A673 (cell line): ENCODE measurements at regions not wholly inside any gene's neighbourhood (a gene's known extent, or its start where the extent isn't known, plus 50 kb on each side); places are given as distances from the start of the nearest gene placed in this dataset.

Experiments
- BruUV-seq: library from RNA; stranded (reverse); fragments of 400-500 nt; replicated peaks from 2 replicates; lab custom pipeline; 2021; lab: Mats Ljungman, UMichigan
- CTCF ChIA-PET: fragments of 300-600 bp; sonication (Branson Sonifier 250); formaldehyde crosslinking; loops from one replicate; lab custom pipeline; 2022; ENCODE audit warnings: antibody characterized with exemption; lab: Charles Lee
- POLR2A ChIA-PET: fragments of 300-600 bp; sonication (Branson Sonifier 250); formaldehyde crosslinking; loops from one replicate; lab custom pipeline; 2022; ENCODE audit warnings: antibody characterized with exemption; ENCODE audit not compliant: low non-redundant PET; lab: Charles Lee
- DNase-seq: peaks from one replicate; pipeline ENCODE4 v3.0.0-alpha.2; 2015; ENCODE audit warnings: low spot score
- H3K27ac ChIP-seq: fragments of 200-600 bp; sonication (generic); 2 replicates; pipeline ENCODE4 v1.5.1; 2016; ENCODE audit warnings: mixed run types, low read depth, mild to moderate bottlenecking, mixed read lengths, antibody characterized with exemption, low read length; ENCODE audit not compliant: poor library complexity, severe bottlenecking
- H3K27me3 ChIP-seq: fragments of 200-600 bp; sonication (generic); replicated peaks from 2 replicates; pipeline ENCODE4 v1.6.1; 2017; ENCODE audit warnings: mixed run types, low read depth, mild to moderate bottlenecking, mixed read lengths, antibody characterized with exemption, low read length; ENCODE audit not compliant: insufficient read depth, poor library complexity
- H3K36me3 ChIP-seq: fragments of 200-600 bp; sonication (generic); 2 replicates; pipeline ENCODE4 v1.6.1; 2016; ENCODE audit warnings: mixed run types, mild to moderate bottlenecking, mixed read lengths, antibody characterized with exemption, low read length; ENCODE audit not compliant: insufficient read depth, poor library complexity, severe bottlenecking
- H3K4me1 ChIP-seq: fragments of 200-600 bp; sonication (generic); 2 replicates; pipeline ENCODE4 v1.6.1; 2017; ENCODE audit warnings: mixed run types, mild to moderate bottlenecking, mixed read lengths, antibody characterized with exemption, low read length; ENCODE audit not compliant: insufficient read depth, poor library complexity, severe bottlenecking
- H3K4me3 ChIP-seq: fragments of 200-600 bp; sonication (generic); 2 replicates; pipeline ENCODE4 v1.5.1; 2016; ENCODE audit warnings: low read depth, mixed run types, mild to moderate bottlenecking, mixed read lengths, low read length; ENCODE audit not compliant: poor library complexity, severe bottlenecking
- H3K9me3 ChIP-seq: fragments of 200-600 bp; sonication (generic); 2 replicates; pipeline ENCODE4 v1.6.1; 2016; ENCODE audit warnings: mixed run types, low read depth, mild to moderate bottlenecking, mixed read lengths, antibody characterized with exemption, low read length; ENCODE audit not compliant: poor library complexity, severe bottlenecking
- EZH2 ChIP-seq: fragments of 200-600 bp; sonication (generic); IDR thresholded peaks from 2 replicates; pipeline ENCODE4 v1.6.1; 2017; ENCODE audit warnings: borderline replicate concordance, low read depth, mild to moderate bottlenecking, mixed read lengths, antibody characterized with exemption, low read length; ENCODE audit not compliant: poor library complexity, severe bottlenecking
- intact Hi-C: fragments of 100-400 bp; cut with micrococcal nuclease; formaldehyde crosslinking; loops from one replicate; pipeline ENCODE4 v1.10.0; 2022; ENCODE audit not compliant: unreplicated experiment
- TF ChIP-seq, protein P1 (sequence below): fragments of 300-800, 200-600 bp; sonication (generic); conservative IDR thresholded peaks from 2 replicates; pipeline ENCODE4 v1.5.1; 2017; ENCODE audit warnings: low read depth, mild to moderate bottlenecking, antibody characterized with exemption, low read length, moderate library complexity, mixed read lengths

DNA sequence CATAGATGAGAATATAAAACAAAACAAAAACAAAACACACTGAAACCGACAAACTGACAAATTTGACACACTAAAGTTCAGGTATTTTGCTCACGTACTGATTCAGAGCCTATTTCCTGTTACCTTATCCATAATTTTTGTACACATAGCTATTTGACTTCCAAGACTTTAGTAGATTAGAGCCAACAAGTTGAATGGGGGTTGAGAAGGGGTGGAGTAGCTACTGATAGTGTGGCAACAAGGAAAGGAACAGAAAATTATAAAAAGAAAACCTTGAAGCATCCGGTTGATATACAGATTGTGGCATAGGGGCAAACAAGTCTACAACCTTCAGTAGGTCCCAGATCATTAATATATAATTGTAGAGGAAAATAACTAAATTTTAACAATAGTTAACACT lies 92.3 kb upstream of the RASGEF1B start:
- CTCF ChIA-PET: no interaction called here
- POLR2A ChIA-PET: no interaction called here
- Histone ChIP-seq H3K4me3 (no peak overlapping the region), H3K27ac (no peak overlapping the region), H3K36me3 (no peaks in the 10 kb centered on the region), H3K9me3 (no peaks in the 10 kb centered on the region), H3K27me3 (no peaks in the 10 kb centered on the region), H3K4me1 (no peaks in the 10 kb centered on the region)
- BruUV-seq: no TSS peak
- intact Hi-C loops: no loop called here
- no peak for TF ChIP-seq EZH2
- TF ChIP-seq, protein P1, sequence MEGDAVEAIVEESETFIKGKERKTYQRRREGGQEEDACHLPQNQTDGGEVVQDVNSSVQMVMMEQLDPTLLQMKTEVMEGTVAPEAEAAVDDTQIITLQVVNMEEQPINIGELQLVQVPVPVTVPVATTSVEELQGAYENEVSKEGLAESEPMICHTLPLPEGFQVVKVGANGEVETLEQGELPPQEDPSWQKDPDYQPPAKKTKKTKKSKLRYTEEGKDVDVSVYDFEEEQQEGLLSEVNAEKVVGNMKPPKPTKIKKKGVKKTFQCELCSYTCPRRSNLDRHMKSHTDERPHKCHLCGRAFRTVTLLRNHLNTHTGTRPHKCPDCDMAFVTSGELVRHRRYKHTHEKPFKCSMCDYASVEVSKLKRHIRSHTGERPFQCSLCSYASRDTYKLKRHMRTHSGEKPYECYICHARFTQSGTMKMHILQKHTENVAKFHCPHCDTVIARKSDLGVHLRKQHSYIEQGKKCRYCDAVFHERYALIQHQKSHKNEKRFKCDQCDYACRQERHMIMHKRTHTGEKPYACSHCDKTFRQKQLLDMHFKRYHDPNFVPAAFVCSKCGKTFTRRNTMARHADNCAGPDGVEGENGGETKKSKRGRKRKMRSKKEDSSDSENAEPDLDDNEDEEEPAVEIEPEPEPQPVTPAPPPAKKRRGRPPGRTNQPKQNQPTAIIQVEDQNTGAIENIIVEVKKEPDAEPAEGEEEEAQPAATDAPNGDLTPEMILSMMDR: no peak
- no peak for DNase-seq

DNA sequence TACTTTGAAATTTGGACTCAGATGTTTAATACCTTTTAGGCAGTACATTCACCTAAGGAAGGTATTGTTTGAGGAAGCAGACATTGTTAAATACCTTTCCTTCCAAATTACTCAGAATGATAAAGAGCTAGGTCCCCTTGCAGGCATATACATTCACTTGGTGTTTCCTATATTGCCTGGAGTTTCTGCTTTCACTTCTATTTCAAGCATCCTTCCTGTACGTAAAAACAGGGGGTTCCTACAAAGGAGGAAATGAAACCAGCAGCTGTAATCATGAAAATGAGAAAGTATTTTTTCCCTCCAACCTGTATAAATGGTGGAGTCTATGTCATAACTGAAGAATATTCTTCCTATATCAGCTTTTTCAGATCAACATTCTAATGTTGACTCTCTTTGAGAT lies 90.4 kb upstream of the RASGEF1B start:
- no peak overlapping the region for H3K4me3 ChIP-seq
- TF ChIP-seq, protein P1: no peak
- TF ChIP-seq EZH2: no peak
- H3K27me3 ChIP-seq: no peaks in the 10 kb centered on the region
- no peaks in the 10 kb centered on the region for H3K9me3 ChIP-seq
- intact Hi-C loops: no loop called here
- H3K36me3 ChIP-seq: no peaks in the 10 kb centered on the region
- ChIA-PET CTCF (no interaction called here), POLR2A (no interaction called here)
- DNase-seq: no peak
- no peak overlapping the region for H3K27ac ChIP-seq
- no TSS peak for BruUV-seq
- no peaks in the 10 kb centered on the region for H3K4me1 ChIP-seq

DNA sequence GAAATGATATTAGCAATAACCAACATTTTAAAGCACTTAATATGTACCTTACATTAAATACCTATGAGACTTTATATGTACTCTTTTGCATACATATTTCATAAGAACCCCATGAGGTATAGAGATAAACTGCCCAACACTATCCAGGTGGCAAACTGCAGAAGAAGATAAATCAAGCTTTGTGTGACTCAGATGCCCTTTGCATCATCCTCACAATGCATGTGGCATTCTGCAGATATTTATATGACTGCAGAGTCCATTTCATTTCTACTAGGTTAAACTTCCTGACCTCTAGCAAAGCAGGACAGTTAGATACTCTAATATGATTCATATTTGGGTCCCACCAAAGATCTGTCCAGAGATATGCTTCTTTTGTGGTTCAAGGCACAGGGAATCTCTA lies 85.6 kb upstream of the RASGEF1B start:
- no peaks in the 10 kb centered on the region for H3K36me3 ChIP-seq
- intact Hi-C loops: no loop called here
- TF ChIP-seq, protein P1: no peak
- TF ChIP-seq EZH2: no peak
- DNase-seq: no peak
- H3K9me3 ChIP-seq: no peaks in the 10 kb centered on the region
- BruUV-seq: no TSS peak
- POLR2A ChIA-PET: no interaction called here
- H3K4me3 ChIP-seq: no peak overlapping the region
- H3K27ac ChIP-seq: no peak overlapping the region
- CTCF ChIA-PET: no interaction called here
- H3K4me1 ChIP-seq: no peaks in the 10 kb centered on the region
- no peaks in the 10 kb centered on the region for H3K27me3 ChIP-seq
